Brain microvascular endothelial cell (primary cell): ENCODE measurements at regions not wholly inside any gene's neighbourhood (a gene's known extent, or its start where the extent isn't known, plus 50 kb on each side); places are given as distances from the start of the nearest gene placed in this dataset.

Source experiments
- DNase-seq: peaks from one replicate; pipeline ENCODE4 v3.0.0-alpha.2; 2020
- H3K27ac ChIP-seq: fragments of 250-450 bp; sonication (Bioruptor Pico); 2 replicates; pipeline ENCODE4 v1.5.1; 2020; ENCODE audit warnings: mild to moderate bottlenecking, moderate library complexity
- H3K27me3 ChIP-seq: fragments of 250-450 bp; sonication (Bioruptor Pico); replicated peaks from 2 replicates; pipeline ENCODE4 v1.5.1; 2020; ENCODE audit warnings: mild to moderate bottlenecking
- H3K36me3 ChIP-seq: fragments of 250-450 bp; sonication (Bioruptor Pico); replicated peaks from 2 replicates; pipeline ENCODE4 v1.5.1; 2020; ENCODE audit warnings: mild to moderate bottlenecking
- H3K4me3 ChIP-seq: 2 replicates; pipeline ENCODE4 v1.5.1; 2011; ENCODE audit warnings: low read depth, mild to moderate bottlenecking, control low read depth, low read length, moderate library complexity
- CTCF ChIP-seq: IDR thresholded peaks from 2 replicates; pipeline ENCODE4 v1.5.1; 2011; ENCODE audit warnings: low read depth, mild to moderate bottlenecking, moderate library complexity, low read length, control low read depth, inconsistent platforms; ENCODE audit errors: missing control alignments
- in situ Hi-C: cut with HindIII; loops from 2 replicates; pipeline ENCODE4 v1.10.0; 2017; ENCODE audit warnings: low sequenced_read_pairs, low pct_ligation_motif_present

DNA sequence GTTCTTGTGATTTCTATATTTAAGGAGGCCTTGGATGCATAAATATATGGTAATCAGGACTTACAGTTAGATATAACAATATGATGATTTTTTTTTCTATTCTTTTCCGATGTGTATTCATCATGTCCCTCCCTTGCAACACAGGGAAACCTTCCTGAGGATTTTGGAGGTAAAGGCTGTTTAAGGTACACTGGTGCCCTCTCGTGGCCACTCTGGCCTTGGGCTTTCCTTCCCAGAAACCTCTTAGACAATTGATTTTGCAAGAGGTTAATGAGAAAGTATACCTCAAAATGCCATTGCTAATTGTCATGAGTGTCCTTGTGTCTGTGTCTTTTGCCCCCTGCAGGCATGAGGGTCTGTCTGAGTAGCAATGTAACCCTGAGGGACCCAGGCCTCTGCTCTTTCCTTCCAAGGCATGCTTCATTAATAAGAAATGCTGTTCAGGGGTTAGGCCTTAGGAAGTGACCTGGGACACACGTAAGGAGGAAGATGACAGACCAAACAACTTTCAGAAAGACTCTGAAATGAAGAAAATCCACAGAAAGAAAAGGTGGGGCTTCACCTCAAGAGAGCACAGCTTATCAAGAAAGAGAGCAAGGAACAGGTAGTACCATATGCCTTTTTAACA, 70.3 kb upstream of the PPP2R3A start:
- DNase-seq = peak; percentile 70
- Histone ChIP-seq H3K27ac (no peak overlapping the region), H3K36me3 (no peaks in the 10 kb centered on the region), H3K4me3 (no peak overlapping the region), H3K27me3 (no peaks in the 10 kb centered on the region)
- in situ Hi-C loops = no loop called here
- TF ChIP-seq CTCF = peak; percentile 95

GRCh38 chr3:135895734-135896121, 69.8 kb upstream of the PPP2R3A start:
- Histone ChIP-seq H3K36me3 (no peaks in the 10 kb centered on the region), H3K27me3 (no peaks in the 10 kb centered on the region), H3K27ac (no peak overlapping the region), H3K4me3 (no peak overlapping the region)
- in situ Hi-C loops = no loop called here
- DNase-seq = no peak
- TF ChIP-seq CTCF = no peak

DNA sequence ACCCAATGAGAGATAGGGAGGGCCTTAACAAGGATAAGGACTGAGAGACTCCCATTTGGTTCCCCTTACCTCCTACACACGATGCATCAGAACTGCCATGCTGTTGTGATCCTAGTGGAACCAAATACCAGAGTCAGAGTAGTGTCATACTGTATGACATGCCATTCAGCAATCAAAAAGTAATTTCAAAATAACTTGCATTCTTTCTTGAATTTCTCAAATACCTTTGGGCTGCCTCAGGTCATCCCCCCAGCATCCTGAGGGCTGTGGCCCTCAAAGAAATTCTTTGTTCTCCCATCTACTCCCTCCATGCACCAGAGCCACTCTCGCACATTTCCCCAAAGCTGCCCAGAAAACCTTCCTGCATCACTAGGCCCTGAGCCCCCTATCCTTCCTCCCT, 68.9 kb upstream of the PPP2R3A start:
- H3K27ac ChIP-seq = no peak overlapping the region
- in situ Hi-C loops = no loop called here

GRCh38 chr3:135897715-135898114, 67.8 kb upstream of the PPP2R3A start:
- H3K27ac ChIP-seq = no peak overlapping the region
- in situ Hi-C loops = no loop called here

More for the DNA sequence above, 68.9 kb upstream of the PPP2R3A start:
- no peaks in the 10 kb centered on the region for H3K27me3 ChIP-seq
- no peak overlapping the region for H3K4me3 ChIP-seq
- no peaks in the 10 kb centered on the region for H3K36me3 ChIP-seq
- DNase-seq = no peak
- no peak for TF ChIP-seq CTCF

DNA sequence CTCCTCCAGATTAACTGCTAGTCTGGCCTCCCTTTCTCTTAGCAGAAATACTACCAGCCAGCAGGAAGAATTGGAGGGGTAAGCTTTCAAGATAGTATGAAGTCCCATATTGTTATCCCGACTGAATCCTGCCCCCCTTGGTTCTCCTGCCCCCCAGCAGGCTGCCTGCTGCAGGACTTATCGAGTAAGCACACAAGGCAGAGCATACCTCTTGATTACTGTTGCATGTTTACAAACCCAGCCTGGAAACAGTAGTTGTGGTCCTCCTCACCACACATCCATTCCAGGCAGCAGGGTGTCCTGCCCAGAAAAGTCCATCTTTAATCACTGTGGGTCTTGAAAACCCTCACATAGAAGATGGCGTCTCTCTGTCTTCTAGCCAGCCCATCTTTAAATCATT, 66.8 kb upstream of the PPP2R3A start:
- no peak for TF ChIP-seq CTCF
- no peaks in the 10 kb centered on the region for H3K36me3 ChIP-seq
- H3K27ac ChIP-seq = no peak overlapping the region
- no peak for DNase-seq
- H3K4me3 ChIP-seq = no peak overlapping the region
- in situ Hi-C loops = no loop called here
- H3K27me3 ChIP-seq = no peaks in the 10 kb centered on the region

More at GRCh38 chr3:135897715-135898114, 67.8 kb upstream of the PPP2R3A start:
- Histone ChIP-seq H3K4me3 (no peak overlapping the region), H3K27me3 (no peaks in the 10 kb centered on the region), H3K36me3 (no peaks in the 10 kb centered on the region)
- TF ChIP-seq CTCF = no peak
- no peak for DNase-seq
